Naive thymus-derived CD8-positive, alpha-beta T cell (primary cell): ENCODE measurements at regions not wholly inside any gene's neighbourhood (a gene's known extent, or its start where the extent isn't known, plus 50 kb on each side); places are given as distances from the start of the nearest gene placed in this dataset.

ENCODE experiments used
- ATAC-seq, 2 donors: fragments of 150-1000 bp; cut with Tn5 transposase in 1 of 2; sonication (Bioruptor Pico), chemical (Tn5 transposase) in 1 of 2; 1 replicate in 1 of 2; 2 replicates in 1 of 2; pipeline ENCODE4 v1.10.0; 2021; ENCODE audit warnings: mild to moderate bottlenecking in 2 of 2, moderate library complexity in 2 of 2
- POLR2A ChIA-PET: fragments of 350-600 bp; sonication (Branson Sonifier 250); formaldehyde crosslinking; loops from one replicate; lab custom pipeline; 2021; ENCODE audit warnings: antibody characterized with exemption; lab: Charles Lee
- DNase-seq, 10 donors: peaks; one replicate each; pipeline versions ENCODE4 v3.0.0 to v3.0.0-alpha.2; 2020 to 2022
- H3K27ac Mint-ChIP-seq, 10 donors: one replicate each; pipeline ENCODE4 v1.8.0; 2020 to 2022; ENCODE audit warnings: mild to moderate bottlenecking in 10 of 10, mixed read lengths in 10 of 10, moderate library complexity in 4 of 10, inconsistent platforms in 1 of 10
- H3K27me3 Mint-ChIP-seq, 5 donors: one replicate each; pipeline ENCODE4 v1.8.0; 2021 to 2022; ENCODE audit warnings: mixed read lengths in 5 of 5
- H3K36me3 Mint-ChIP-seq, 3 donors: one replicate each; pipeline ENCODE4 v1.8.0; 2020 to 2022; ENCODE audit warnings: mixed read lengths in 3 of 3, mild to moderate bottlenecking in 2 of 3, inconsistent platforms in 1 of 3
- H3K4me1 Mint-ChIP-seq, 4 donors: one replicate each; pipeline ENCODE4 v1.8.0; 2021 to 2022; ENCODE audit warnings: mixed read lengths in 4 of 4
- H3K4me3 Mint-ChIP-seq, 10 donors: one replicate each; pipeline ENCODE4 v1.8.0; 2020 to 2022; ENCODE audit warnings: mild to moderate bottlenecking in 10 of 10, mixed read lengths in 10 of 10, moderate library complexity in 6 of 10, inconsistent platforms in 1 of 10
- H3K9me3 Mint-ChIP-seq, 9 donors: one replicate each; pipeline ENCODE4 v1.8.0; 2020 to 2022; ENCODE audit warnings: mixed read lengths in 9 of 9, mild to moderate bottlenecking in 3 of 9, inconsistent platforms in 1 of 9, moderate library complexity in 1 of 9

DNA sequence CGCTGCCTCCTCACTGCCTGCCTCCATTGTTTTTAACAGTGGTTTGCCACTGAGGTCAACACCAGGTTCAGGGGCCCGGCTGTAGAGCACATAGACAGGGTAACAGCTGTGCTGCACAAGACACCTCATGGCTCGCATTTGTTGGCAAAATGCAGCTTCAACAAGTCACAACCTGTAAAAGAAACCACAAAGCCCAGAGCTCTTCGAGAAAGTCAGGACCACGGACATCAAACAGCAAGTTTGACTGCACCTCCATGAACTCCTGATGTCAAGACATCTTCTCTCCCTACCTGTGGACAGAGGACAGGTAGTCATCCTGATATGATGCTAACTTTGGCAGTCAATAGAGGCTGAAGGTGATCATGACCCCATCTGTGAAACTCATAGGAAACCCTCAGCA is 142.4 kb upstream of the SOX9 start:
- Mint-ChIP-seq H3K27me3 (peaks cover 0 to 4% (median 2%) of the 10 kb centered on the region in 5 donors), H3K27ac (no peak overlapping the region), H3K4me1 (peaks cover 0 to 4% (median under 1%) of the 10 kb centered on the region in 4 donors), H3K36me3 (peaks cover 0 to 4% (median 0%) of the 10 kb centered on the region in 3 donors), H3K4me3 (no peak overlapping the region), H3K9me3 (peaks cover 0 to 14% (median 6%) of the 10 kb centered on the region in 9 donors)
- ATAC-seq (no peak), DNase-seq (no peak)
- POLR2A ChIA-PET, result no interaction called here

- Mint-ChIP-seq H3K36me3 (peaks cover 0 to 4% (median 0%) of the 10 kb centered on the region in 3 donors), H3K27me3 (peaks cover 0 to 2% (median 0%) of the 10 kb centered on the region in 5 donors), H3K27ac (no peak overlapping the region), H3K4me1 (peaks cover 0 to 4% (median 0%) of the 10 kb centered on the region in 4 donors), H3K9me3 (peaks cover 0 to 14% (median 8%) of the 10 kb centered on the region in 9 donors), H3K4me3 (no peak overlapping the region)
- DNase-seq, result no peak
- POLR2A ChIA-PET, result no interaction called here
- no peak for ATAC-seq
Observed at GRCh38 chr17:71980171-71980570, 140.6 kb upstream of the SOX9 start.

DNA sequence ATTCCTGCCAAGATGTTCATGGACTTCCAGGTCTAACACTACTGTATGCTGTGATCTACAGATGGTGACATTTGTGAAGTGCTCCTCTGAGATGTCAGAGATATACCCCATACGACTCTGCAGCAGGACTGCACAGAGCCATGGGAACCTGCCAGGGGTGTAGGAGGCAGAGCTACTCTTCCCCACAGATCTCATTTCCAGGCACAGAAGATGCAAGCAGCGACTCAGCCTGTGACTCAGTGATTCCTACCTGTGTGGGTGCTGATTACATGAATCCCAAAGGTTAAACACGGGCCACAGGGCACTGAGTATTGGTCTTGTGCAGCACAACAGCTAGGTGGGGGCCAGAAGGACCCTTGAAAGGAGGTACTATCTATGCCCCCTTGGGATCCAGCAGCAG is 137.0 kb upstream of the SOX9 start:
- DNase-seq (no peak), ATAC-seq (no peak)
- H3K4me1 Mint-ChIP-seq, result peaks cover 0 to 2% (median 0%) of the 10 kb centered on the region in 4 donors
- POLR2A ChIA-PET, result no interaction called here
- no peak overlapping the region for H3K27ac Mint-ChIP-seq
- H3K27me3 Mint-ChIP-seq, result peaks cover 0 to 1% (median 0%) of the 10 kb centered on the region in 5 donors
- no peaks in the 10 kb centered on the region for H3K36me3 Mint-ChIP-seq
- peaks cover 0 to 13% (median 8%) of the 10 kb centered on the region in 9 donors for H3K9me3 Mint-ChIP-seq
- H3K4me3 Mint-ChIP-seq, result no peak overlapping the region

- DNase-seq, result no peak
- H3K36me3 Mint-ChIP-seq, result no peaks in the 10 kb centered on the region
- peaks cover 0 to 13% (median 5%) of the 10 kb centered on the region in 9 donors for H3K9me3 Mint-ChIP-seq
- POLR2A ChIA-PET, result no interaction called here
- H3K4me1 Mint-ChIP-seq, result peaks cover 0 to 2% (median 0%) of the 10 kb centered on the region in 4 donors
- H3K27me3 Mint-ChIP-seq, result peaks cover 0 to 4% (median 0%) of the 10 kb centered on the region in 5 donors
- no peak overlapping the region for H3K4me3 Mint-ChIP-seq
- no peak overlapping the region for H3K27ac Mint-ChIP-seq
- no peak for ATAC-seq
Observed at GRCh38 chr17:71985111-71986039, 135.4 kb upstream of the SOX9 start.

DNA sequence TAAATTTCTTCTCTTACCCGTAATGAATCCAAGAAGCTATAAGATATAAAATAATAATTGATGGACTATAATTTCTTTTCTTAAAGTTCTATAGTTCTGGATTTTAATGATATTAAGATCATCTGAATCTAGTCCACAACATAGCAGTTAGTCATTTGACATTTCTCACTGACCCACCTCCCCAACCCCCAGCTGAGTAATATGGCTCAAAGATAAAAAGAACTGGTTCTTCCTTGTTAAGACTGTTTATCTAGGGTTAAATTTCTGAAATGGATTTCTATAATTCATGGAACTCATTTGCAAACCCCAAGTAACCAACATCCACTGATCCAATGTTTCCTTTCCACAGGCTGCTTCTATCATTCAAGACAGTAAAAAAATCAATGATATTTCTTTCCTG is 133.9 kb upstream of the SOX9 start:
- Mint-ChIP-seq H3K27ac (no peak overlapping the region), H3K9me3 (peaks cover 0 to 13% (median 3%) of the 10 kb centered on the region in 9 donors), H3K4me3 (no peak overlapping the region), H3K27me3 (peaks cover 0 to 4% (median 0%) of the 10 kb centered on the region in 5 donors), H3K4me1 (peaks cover 0 to 2% (median 0%) of the 10 kb centered on the region in 4 donors), H3K36me3 (no peaks in the 10 kb centered on the region)
- POLR2A ChIA-PET, result no interaction called here
- no peak for DNase-seq
- no peak for ATAC-seq

DNA sequence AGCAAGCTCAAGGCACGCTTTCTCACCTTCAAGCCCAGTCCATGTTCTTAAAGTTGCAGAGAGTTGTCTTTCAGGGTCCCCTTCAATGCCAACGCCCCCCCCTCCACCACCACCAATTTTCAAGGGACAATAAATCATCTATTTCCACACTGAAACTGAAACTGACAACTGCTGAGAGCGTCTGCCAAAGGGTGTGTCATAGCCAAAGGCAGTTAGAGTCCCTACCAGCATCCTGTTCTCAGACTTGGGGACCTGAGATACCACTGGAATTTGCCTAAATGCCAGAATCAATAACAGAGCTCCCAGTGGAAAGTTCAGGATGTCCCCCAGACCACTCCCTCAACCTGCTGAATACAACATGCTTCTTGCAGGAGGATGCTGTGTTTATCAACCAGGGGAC is 133.2 kb upstream of the SOX9 start:
- Mint-ChIP-seq H3K36me3 (no peaks in the 10 kb centered on the region), H3K4me3 (no peak overlapping the region), H3K27ac (no peak overlapping the region), H3K9me3 (peaks cover 0 to 13% (median 1%) of the 10 kb centered on the region in 9 donors), H3K27me3 (peaks cover 0 to 4% (median 0%) of the 10 kb centered on the region in 5 donors), H3K4me1 (peaks cover 0 to 2% (median 0%) of the 10 kb centered on the region in 4 donors)
- POLR2A ChIA-PET, result no interaction called here
- no peak for ATAC-seq
- DNase-seq, result no peak

GRCh38 chr17:71989117-71989516 is 131.7 kb upstream of the SOX9 start:
- Mint-ChIP-seq H3K9me3 (peaks cover 0 to 7% (median 1%) of the 10 kb centered on the region in 9 donors), H3K27ac (no peak overlapping the region), H3K4me1 (peaks cover 0 to 2% (median 0%) of the 10 kb centered on the region in 4 donors), H3K4me3 (no peak overlapping the region), H3K27me3 (peaks cover 0 to 4% (median 0%) of the 10 kb centered on the region in 5 donors), H3K36me3 (no peaks in the 10 kb centered on the region)
- POLR2A ChIA-PET, result no interaction called here
- DNase-seq, result no peak
- no peak for ATAC-seq

DNA sequence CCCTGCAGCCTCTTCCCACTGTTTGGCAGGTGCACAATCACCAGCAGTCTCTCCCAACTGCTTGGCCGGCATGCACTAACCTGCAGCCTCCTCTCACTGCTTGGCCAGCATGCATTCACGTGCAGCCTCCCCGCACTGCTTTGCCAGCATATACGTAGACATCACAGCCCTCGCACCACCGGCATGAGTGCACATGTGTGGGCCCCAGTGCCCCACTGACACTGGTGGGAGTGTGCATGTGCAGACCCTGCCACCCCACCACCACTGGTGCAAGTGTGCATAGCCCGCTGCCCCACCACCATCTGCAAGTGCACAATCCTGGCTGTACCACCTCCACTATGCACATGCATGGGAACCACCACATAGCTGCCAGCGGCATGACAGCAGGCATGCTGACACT is 127.5 kb upstream of the SOX9 start:
- no peak overlapping the region for H3K27ac Mint-ChIP-seq
- POLR2A ChIA-PET, result no interaction called here
- DNase-seq (no peak), ATAC-seq (no peak)
- H3K4me3 Mint-ChIP-seq, result no peak overlapping the region
- H3K27me3 Mint-ChIP-seq, result peaks cover 0 to 10% (median 4%) of the 10 kb centered on the region in 5 donors
- H3K9me3 Mint-ChIP-seq, result peaks cover 0 to 3% (median 0%) of the 10 kb centered on the region in 9 donors
- no peaks in the 10 kb centered on the region for H3K36me3 Mint-ChIP-seq
- H3K4me1 Mint-ChIP-seq, result no peaks in the 10 kb centered on the region

DNA sequence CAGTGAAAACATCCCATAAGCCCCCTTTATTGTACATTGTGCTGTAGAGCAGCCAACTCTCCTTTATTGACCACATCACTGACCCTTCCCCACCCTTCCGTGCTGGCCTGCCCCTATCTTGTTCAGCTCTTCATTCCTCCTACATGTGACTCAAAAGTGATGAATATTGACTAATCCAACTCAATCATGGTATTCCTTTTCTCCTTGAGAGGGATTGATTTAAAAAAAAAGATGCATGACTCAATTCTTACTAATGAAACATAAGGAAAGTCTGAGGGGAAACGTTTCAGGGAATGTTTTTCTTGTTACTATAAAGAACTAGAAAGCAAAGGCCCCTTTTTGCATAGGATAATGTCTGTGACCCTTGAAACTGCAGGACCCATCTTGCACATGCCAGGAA is 125.2 kb upstream of the SOX9 start:
- Mint-ChIP-seq H3K4me3 (no peak overlapping the region), H3K4me1 (no peaks in the 10 kb centered on the region), H3K9me3 (peaks cover 0 to 3% (median 0%) of the 10 kb centered on the region in 9 donors), H3K27ac (no peak overlapping the region), H3K27me3 (peaks cover 0 to 10% (median 0%) of the 10 kb centered on the region in 5 donors), H3K36me3 (no peaks in the 10 kb centered on the region)
- ATAC-seq (no peak), DNase-seq (no peak)
- POLR2A ChIA-PET, result no interaction called here

DNA sequence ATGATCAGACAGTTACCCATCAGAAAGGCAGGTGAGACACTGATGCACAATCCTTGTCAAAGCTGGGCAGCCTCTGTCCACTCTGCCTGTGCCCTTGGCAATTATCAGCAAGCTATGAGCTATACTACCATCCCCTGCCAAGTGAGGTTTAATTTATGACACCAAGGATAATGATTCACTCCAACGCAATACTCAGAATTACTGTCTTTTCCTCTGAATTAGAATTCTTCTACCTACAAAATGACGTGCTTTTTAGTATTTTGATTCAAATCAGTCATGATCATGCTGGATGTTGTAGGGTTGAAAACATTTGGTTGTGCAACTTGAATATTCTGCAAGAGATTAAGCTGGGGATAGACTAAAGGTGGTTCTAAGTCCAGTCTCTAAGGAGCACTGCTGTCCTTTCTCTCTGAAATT is 116.8 kb upstream of the SOX9 start:
- no peaks in the 10 kb centered on the region for H3K4me1 Mint-ChIP-seq
- POLR2A ChIA-PET, result no interaction called here
- H3K27me3 Mint-ChIP-seq, result peaks cover 0 to 4% (median 0%) of the 10 kb centered on the region in 5 donors
- no peak overlapping the region for H3K4me3 Mint-ChIP-seq
- no peak for ATAC-seq
- H3K27ac Mint-ChIP-seq, result no peak overlapping the region
- DNase-seq, result no peak
- H3K36me3 Mint-ChIP-seq, result no peaks in the 10 kb centered on the region
- peaks cover 0 to 2% (median 0%) of the 10 kb centered on the region in 9 donors for H3K9me3 Mint-ChIP-seq

- POLR2A ChIA-PET, result no interaction called here
- no peak overlapping the region for H3K4me3 Mint-ChIP-seq
- DNase-seq (no peak), ATAC-seq (no peak)
- no peaks in the 10 kb centered on the region for H3K36me3 Mint-ChIP-seq
- peaks cover 0 to 2% (median 0%) of the 10 kb centered on the region in 9 donors for H3K9me3 Mint-ChIP-seq
- H3K27ac Mint-ChIP-seq, result no peak overlapping the region
- peaks cover 0 to 4% (median 0%) of the 10 kb centered on the region in 5 donors for H3K27me3 Mint-ChIP-seq
- H3K4me1 Mint-ChIP-seq, result no peaks in the 10 kb centered on the region
Observed at GRCh38 chr17:72004611-72005331, 116.0 kb upstream of the SOX9 start.

- Mint-ChIP-seq H3K4me3 (no peak overlapping the region), H3K36me3 (no peaks in the 10 kb centered on the region)
- POLR2A ChIA-PET, result no interaction called here
Observed at GRCh38 chr17:72005332-72006163, 115.3 kb upstream of the SOX9 start.

More at GRCh38 chr17:72005332-72006163, 115.3 kb upstream of the SOX9 start:
- ATAC-seq (no peak), DNase-seq (no peak)
- Mint-ChIP-seq H3K27ac (no peak overlapping the region), H3K9me3 (peaks cover 0 to 2% (median 0%) of the 10 kb centered on the region in 9 donors), H3K4me1 (no peaks in the 10 kb centered on the region), H3K27me3 (peaks cover 0 to 4% (median 0%) of the 10 kb centered on the region in 5 donors)
